ENCODE measurements at regions not wholly inside any gene's neighbourhood (a gene's known extent, or its start where the extent isn't known, plus 50 kb on each side); places are given as distances from the start of the nearest gene placed in this dataset.
"Not testable (repeated sequence)": the region's sequence is repeated elsewhere in the genome, so short reads cannot be mapped to it uniquely, and the experiment has no call there.

GRCh38 chr13:39893808-39894207 is 238.3 kb downstream of the COG6 start:
- DNase-seq (ENCODE audit: low spot score), result peak; percentile 9

GRCh38 chr13:39894586-39894985 is 239.1 kb downstream of the COG6 start:
- no peak for DNase-seq (ENCODE audit: low spot score)

- peak; percentile 8 for DNase-seq (ENCODE audit: low spot score)
These were observed 239.8 kb downstream of the COG6 start for GRCh38 chr13:39895254-39895653.

- DNase-seq (ENCODE audit: low spot score), result no peak
These were observed 242.2 kb downstream of the COG6 start for GRCh38 chr13:39897636-39898035.

- no peak for DNase-seq (ENCODE audit: low spot score)
These were observed 244.8 kb downstream of the COG6 start for GRCh38 chr13:39900106-39900750.

- no peak for DNase-seq (ENCODE audit: low spot score)
These were observed 249.5 kb downstream of the COG6 start for GRCh38 chr13:39904959-39905358.

- DNase-seq (ENCODE audit: low spot score), result no peak
These were observed 254.2 kb downstream of the COG6 start for GRCh38 chr13:39909634-39910033.

- no peak for DNase-seq (ENCODE audit: low spot score)
These were observed 254.6 kb downstream of the COG6 start for GRCh38 chr13:39910041-39910440.

- DNase-seq (ENCODE audit: low spot score), result no peak
These were observed 255.4 kb downstream of the COG6 start for GRCh38 chr13:39910833-39911232.

GRCh38 chr13:39913339-39913738 is 257.9 kb downstream of the COG6 start:
- DNase-seq (ENCODE audit: low spot score), result no peak

- DNase-seq (ENCODE audit: low spot score), result peak; percentile 8
These were observed 258.5 kb downstream of the COG6 start for GRCh38 chr13:39913928-39914327.

GRCh38 chr13:39915418-39915817 is 260.0 kb downstream of the COG6 start:
- DNase-seq (ENCODE audit: low spot score), result no peak

- no peak for DNase-seq (ENCODE audit: low spot score)
These were observed 260.9 kb downstream of the COG6 start for GRCh38 chr13:39916330-39916729.

- no peak for DNase-seq (ENCODE audit: low spot score)
These were observed 263.3 kb downstream of the COG6 start for GRCh38 chr13:39918620-39919236.

GRCh38 chr13:39920613-39921012 is 265.2 kb downstream of the COG6 start:
- DNase-seq (ENCODE audit: low spot score), result no peak

- DNase-seq (ENCODE audit: low spot score), result no peak
These were observed 270.9 kb downstream of the COG6 start for GRCh38 chr13:39926345-39926744.

GRCh38 chr13:39928261-39928660 is 272.8 kb downstream of the COG6 start:
- DNase-seq (ENCODE audit: low spot score), result no peak

GRCh38 chr13:39929583-39929982 is 274.1 kb downstream of the COG6 start:
- DNase-seq (ENCODE audit: low spot score), result no peak

- DNase-seq (ENCODE audit: low spot score), result no peak
These were observed 274.6 kb downstream of the COG6 start for GRCh38 chr13:39930060-39930459.

- no peak for DNase-seq (ENCODE audit: low spot score)
These were observed 275.3 kb downstream of the COG6 start for GRCh38 chr13:39930544-39931444.

- DNase-seq (ENCODE audit: low spot score), result no peak
These were observed 276.0 kb downstream of the COG6 start for GRCh38 chr13:39931505-39931904.

- not testable (repeated sequence) for DNase-seq (ENCODE audit: low spot score)
These were observed 277.1 kb downstream of the COG6 start for GRCh38 chr13:39932514-39932913.

GRCh38 chr13:39935155-39935554 is 279.7 kb downstream of the COG6 start:
- no peak for DNase-seq (ENCODE audit: low spot score)
